HG03378 (cell line): ENCODE measurements at regions not wholly inside any gene's neighbourhood (a gene's known extent, or its start where the extent isn't known, plus 50 kb on each side); places are given as distances from the start of the nearest gene placed in this dataset.

Source experiments
- ATAC-seq: cut with Tn5 transposase; IDR thresholded peaks from one replicate; pipeline ENCODE4 v1.9.1; 2021; ENCODE audit warnings: mild to moderate bottlenecking, moderate library complexity; ENCODE audit not compliant: unreplicated experiment

DNA sequence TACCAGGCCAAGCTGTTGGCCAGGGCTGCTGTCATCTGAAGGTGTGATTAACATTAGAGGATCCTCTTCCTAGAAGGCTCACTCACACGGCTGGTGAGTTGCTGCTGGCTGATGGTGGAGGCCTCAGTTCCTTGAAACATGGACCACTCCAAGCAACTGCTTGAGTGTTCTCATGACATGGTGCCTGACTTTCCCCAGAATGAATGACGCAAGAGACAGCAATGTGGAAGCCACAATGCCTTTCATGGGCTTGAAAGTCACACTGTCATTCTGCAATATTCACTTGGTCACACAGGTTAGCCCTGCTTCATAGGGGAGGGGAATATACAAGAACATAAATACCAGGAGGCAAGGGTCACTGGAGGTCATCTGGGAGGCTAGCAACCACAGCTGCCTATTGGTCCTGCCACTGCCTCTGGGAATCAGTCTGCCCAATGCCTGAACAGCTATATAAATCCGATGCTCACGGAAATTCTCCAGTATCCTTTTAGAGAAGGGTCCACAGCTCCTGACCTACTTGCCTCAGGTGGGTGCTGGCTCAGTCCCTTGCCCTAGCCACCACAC, 97.1 kb upstream of the MAML3 start:
- ATAC-seq, result no peak

DNA sequence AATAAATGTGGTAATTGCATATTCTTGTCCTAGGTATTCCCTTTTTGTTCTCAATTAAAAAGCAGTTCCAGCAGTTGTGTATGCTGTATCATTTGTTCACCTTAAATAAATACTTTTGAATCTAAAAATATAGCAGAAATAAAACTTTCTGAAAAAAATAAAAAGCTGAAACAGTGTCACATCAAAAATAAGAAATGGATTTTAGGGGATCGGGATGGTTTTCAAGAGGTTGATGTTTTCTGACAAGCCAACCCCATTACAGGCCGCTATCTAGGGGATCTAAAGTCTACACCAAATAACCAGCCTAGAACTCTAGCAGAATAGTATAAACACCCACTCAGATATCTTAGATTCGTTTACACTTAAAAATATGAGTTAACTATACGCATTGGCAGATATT, 95.4 kb upstream of the MAML3 start:
- no peak for ATAC-seq

GRCh38 chr4:140247237-140247636, 93.3 kb upstream of the MAML3 start:
- ATAC-seq, result no peak

DNA sequence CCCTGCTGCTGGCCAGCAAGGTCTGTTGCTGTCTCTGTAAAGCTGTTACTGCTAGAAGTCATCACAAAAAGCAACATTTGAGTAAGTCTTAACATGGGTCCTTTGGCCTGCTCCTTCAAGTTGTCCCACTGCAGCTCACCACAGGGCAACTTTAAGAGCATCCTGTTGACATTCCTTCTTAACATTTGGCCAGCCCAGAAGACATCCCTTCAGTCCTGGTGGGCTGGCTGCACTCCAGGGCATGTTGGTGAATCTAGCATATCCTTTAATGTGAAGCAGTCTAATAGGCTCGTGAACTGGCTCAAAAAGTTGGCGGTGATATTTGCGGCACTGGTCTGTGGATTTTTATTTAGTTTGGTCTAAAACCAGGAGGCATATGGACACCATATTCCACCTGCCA, 92.2 kb upstream of the MAML3 start:
- no peak for ATAC-seq

- no peak for ATAC-seq
Measured at GRCh38 chr4:140244328-140244727, 90.3 kb upstream of the MAML3 start.

GRCh38 chr4:140243278-140243753, 89.3 kb upstream of the MAML3 start:
- ATAC-seq, result peak; percentile 75

DNA sequence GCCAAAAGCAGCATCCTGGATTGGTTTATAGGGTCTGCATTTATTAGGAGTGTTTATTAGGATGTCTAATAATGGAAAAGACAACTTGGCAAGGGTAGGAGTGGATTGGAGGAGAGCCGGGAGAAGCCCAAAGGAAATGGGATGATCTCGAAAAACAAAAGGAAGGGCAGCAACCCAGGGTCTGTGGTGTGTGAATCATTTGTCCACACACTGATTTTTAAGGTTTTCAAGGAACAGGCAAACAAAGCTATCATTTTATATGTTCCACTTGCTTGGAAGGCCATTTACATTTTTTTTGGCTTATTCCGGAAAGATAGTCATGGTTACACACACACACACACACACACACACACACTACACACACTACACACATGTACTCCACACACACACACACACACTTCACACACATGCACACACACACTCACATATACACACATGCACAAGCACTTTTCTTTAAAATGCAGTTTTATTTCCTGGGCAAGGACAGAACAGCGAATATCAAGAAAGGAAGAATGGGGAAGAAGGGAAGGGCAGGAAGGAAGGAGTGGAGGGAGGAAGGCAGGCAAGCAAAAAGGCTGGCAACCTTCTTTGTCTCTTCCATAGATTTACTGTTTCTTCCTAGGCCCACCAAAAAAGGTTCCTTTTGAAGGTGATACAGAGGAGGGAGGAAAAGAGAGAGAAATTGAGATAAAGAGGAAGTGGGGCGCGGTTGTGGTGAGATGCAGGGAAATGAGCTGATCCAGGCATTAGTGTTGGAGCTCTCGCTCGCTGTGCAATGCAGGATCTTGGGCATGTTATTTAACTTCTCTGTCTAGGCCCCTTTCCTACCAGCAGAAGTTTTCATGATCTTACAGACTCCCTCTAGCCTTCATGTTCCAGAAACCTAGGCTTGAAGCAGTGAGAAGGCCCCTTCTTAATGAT, 88.6 kb upstream of the MAML3 start:
- ATAC-seq, result peak; percentile 40

- ATAC-seq, result no peak
Measured at GRCh38 chr4:140240237-140240636, 86.3 kb upstream of the MAML3 start.

- no peak for ATAC-seq
Measured at GRCh38 chr4:140239311-140239710, 85.3 kb upstream of the MAML3 start.

- ATAC-seq, result no peak
Measured at GRCh38 chr4:140238351-140239056, 84.5 kb upstream of the MAML3 start.

DNA sequence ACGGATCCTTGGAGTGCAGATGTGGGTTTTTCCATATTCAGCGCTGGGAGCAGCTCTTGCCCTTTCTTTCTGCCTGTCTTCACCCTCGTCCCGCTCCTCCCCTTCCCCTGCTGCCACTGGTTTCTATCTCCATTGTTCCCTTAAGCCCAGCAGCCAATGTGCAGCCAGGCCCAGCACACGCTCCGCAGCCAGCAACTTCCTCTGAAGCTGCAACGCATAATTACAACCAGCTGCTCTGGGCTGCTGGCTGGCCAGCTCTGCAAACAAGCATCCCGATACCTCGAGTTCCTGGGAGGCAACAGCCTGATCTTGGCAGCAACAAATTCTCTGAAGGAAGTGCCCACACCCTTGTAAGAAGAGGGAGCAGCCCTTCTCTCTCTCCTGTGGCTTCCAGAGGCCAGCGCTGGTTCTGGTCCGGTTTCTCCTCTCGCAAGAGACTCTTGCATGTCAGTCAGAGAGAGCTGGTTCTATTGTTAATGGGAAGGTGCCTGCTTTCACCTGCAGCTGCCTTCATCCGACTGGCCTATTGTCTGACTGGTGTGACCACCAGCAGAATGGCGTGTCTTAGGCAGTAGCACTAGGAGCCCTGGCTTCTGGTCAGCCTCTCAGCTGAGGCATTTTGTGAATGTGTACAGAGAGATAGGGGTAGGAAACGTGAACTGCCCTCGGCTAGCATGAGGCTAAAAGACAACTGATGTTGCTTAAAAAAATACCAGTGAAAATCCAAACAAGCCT, 83.8 kb upstream of the MAML3 start:
- no peak for ATAC-seq

DNA sequence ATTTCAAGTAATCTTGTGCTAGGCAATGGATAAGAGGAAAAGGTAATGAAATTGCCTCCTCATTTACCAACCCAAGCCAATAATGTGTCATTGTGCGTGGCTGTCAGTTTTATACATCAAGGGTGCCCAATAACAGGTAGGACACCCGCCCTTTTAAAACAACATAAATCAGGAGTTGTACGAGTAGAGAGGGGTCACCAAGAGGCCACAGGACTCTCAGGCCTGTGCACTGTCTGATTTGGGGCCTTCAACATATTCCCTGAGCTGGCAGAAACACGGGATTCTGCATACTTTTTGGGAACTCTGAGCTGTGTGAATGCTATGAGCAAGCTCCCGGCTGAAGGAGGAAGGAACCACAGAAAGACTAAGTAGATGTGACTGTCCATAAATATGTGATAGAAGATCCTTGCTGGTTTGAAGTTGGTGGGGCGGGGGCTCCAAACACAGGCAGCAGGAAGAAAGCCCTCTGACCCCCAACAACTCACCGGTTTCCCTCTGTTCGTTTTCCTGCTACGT, 82.7 kb upstream of the MAML3 start:
- no peak for ATAC-seq

DNA sequence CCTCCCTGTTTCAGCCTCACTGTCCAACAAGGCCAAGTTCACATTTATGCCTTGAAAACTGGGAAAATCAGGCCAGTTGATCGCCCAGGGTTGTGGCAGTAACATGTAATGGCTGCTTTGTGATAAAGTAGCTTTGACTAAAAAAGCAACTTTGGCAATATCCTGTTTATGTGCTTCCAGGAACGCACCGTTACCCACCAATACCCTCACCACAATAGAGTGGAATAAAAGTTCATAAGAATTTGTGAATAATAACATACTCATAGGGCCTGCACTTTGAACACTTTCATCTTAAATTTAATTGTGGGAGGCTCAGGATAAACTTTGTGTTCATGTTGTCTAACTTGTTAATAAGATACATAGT, 80.7 kb upstream of the MAML3 start:
- no peak for ATAC-seq

DNA sequence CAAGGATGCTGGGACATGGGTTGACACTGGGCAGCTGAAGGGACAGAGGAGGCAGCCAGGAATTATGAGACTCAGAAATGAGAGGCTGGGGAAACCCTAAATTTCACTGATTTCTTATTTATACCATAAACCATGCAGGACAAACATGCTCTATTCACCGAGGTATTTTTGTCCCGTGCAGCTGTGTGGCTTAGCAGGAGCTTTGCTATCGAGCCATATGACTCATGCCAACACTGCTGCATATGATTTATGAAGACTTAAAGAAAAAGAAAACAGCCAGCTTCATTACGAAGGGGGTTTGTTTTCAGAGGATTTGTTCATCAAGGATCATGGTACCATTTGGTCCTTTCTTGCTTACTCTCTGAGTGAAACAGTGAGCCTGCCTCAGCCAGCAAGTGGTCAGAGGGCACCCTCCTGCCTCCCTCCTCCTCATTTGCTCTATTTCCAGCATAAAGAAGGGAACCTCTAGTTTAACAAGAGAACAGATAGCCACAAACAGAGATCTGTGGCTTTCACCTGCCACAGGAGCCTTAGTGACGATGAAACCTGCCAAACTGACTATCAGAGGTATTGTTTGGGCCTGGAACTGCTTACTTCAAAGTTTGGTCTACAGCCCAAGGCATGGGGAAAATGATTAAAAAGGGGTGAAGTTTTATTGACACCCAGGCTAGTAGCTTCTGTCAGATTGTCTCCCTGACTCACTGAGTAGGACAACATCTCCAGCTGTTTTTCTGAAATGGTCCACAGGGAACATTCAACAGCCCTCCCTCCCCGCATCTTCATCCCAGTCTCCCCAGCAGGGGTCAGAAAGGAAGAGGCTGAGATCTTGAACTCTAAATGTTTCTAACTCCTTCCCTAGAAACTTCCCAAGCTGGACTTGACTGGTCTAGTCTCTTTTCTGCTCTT, 80.1 kb upstream of the MAML3 start:
- ATAC-seq, result no peak

DNA sequence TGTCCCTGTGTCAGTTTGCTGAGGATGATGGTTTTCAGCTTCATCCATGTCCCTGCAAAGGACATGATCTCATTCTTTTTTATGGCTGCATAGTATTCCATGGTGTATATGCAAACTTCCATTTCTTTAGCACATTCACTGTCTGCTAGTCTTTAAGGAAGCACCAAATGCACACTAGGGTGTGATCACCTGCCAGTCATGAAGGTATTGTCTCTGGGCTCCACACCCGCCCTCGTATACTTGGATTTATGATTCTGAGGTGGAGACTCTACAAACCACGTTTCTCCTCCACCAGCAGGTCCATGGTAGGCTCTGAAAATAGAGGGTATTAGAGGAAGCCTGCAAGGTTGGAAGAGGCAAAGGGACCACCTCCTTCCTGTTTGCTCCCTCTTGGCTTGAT, 75.9 kb upstream of the MAML3 start:
- ATAC-seq, result no peak

GRCh38 chr4:140227286-140227685, 73.3 kb upstream of the MAML3 start:
- ATAC-seq, result no peak

DNA sequence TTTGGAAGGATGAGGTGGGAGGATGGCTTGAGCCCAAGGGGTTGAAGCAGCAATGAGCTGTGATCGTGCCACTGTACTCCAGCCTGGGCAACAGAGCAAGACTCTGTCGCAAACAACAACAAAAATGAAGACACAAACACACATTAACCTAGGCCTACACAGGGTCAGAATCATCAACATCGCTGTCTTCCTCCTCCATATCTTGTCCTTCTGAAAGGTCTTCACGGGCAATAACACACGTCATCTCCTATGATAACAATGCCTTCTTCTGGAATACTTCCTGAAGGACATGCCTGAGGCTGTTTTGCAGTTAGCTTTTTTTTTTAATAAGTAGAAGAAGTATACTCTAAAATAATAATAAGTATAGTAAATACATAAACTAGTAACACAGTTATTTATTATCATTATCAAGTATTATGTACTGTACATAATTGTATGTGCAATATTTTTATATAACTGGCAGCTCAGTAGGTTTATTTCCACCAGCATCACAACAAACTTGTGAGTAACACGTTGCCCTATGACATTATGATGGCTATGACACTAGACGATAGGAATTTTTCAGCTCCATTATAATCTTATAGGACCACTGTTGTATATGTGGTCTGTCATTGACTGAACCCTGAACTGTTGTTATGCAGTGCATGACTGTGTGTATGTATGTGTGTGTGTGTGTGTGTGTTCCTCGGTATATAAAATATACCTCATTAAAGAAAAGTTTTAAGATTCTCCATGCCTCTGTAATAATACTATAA, 69.2 kb upstream of the MAML3 start:
- no peak for ATAC-seq

DNA sequence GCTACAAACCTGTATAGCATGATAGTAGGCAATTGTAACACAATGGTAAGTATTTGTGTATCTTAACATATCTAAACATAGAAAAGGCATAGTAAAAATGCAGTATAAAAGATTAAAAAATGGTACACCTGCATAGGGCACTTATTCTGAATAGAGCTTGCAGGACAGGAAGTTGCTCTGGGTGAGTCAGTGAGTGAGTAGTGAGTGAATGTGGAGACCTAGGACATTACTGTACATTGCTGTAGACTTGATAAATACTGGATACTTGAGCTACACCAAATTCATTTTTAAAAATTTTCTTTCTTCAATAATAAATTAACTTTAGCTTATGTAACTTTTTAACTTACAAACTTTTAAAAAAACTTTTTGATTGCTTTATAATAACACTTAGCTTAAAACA, 68.2 kb upstream of the MAML3 start:
- no peak for ATAC-seq

- ATAC-seq, result no peak
Measured at GRCh38 chr4:140220058-140220457, 66.1 kb upstream of the MAML3 start.
